H9 (cell line): ENCODE measurements at regions not wholly inside any gene's neighbourhood (a gene's known extent, or its start where the extent isn't known, plus 50 kb on each side); places are given as distances from the start of the nearest gene placed in this dataset.

ENCODE experiments used
- DNase-seq: peaks from one replicate; pipeline ENCODE4 v3.0.0-alpha.2; 2017
- H2AFZ ChIP-seq: one replicate; pipeline ENCODE4 v1.6.1; 2013; ENCODE audit warnings: mild to moderate bottlenecking, low read length, control low read depth, moderate library complexity
- H2AK5ac ChIP-seq: 2 replicates; pipeline ENCODE4 v1.6.1; 2013; ENCODE audit warnings: low read length, control low read depth, mixed read lengths; ENCODE audit not compliant: insufficient read length
- H2BK120ac ChIP-seq: one replicate; pipeline ENCODE4 v1.6.1; 2013; ENCODE audit warnings: low read depth, mild to moderate bottlenecking, low read length, control low read depth, inconsistent platforms; ENCODE audit not compliant: poor library complexity, severe bottlenecking
- H2BK12ac ChIP-seq: 2 replicates; pipeline ENCODE4 v1.6.1; 2013; ENCODE audit warnings: low read length, control low read depth, mixed read lengths, low read depth; ENCODE audit not compliant: insufficient read length
- H2BK15ac ChIP-seq: 2 replicates; pipeline ENCODE4 v1.6.1; 2013; ENCODE audit warnings: low read depth, low read length, control low read depth
- H2BK20ac ChIP-seq: one replicate; pipeline ENCODE4 v1.6.1; 2013; ENCODE audit warnings: low read depth, mild to moderate bottlenecking, low read length, control low read depth, inconsistent platforms; ENCODE audit not compliant: poor library complexity, severe bottlenecking
- H2BK5ac ChIP-seq: 2 replicates; pipeline ENCODE4 v1.6.1; 2013; ENCODE audit warnings: low read length, control low read depth, mixed read lengths; ENCODE audit not compliant: insufficient read length
- H3K14ac ChIP-seq: 2 replicates; pipeline ENCODE4 v1.6.1; 2013; ENCODE audit warnings: low read length, control low read depth; ENCODE audit not compliant: insufficient read depth
- H3K18ac ChIP-seq: 2 replicates; pipeline ENCODE4 v1.6.1; 2013; ENCODE audit warnings: low read depth, mild to moderate bottlenecking, mixed read lengths, low read length, control low read depth; ENCODE audit not compliant: insufficient read length
- H3K23ac ChIP-seq: 2 replicates; pipeline ENCODE4 v1.6.1; 2013; ENCODE audit warnings: low read length, control low read depth, mixed read lengths, low read depth; ENCODE audit not compliant: insufficient read length
- H3K23me2 ChIP-seq: 2 replicates; pipeline ENCODE4 v1.6.1; 2013; ENCODE audit warnings: low read depth, mild to moderate bottlenecking, mixed read lengths, low read length, control low read depth; ENCODE audit not compliant: insufficient read length, poor library complexity, severe bottlenecking
- H3K27ac ChIP-seq: 2 replicates; pipeline ENCODE4 v1.5.1; 2013; ENCODE audit warnings: low read length, control low read depth, mixed read lengths, low read depth; ENCODE audit not compliant: insufficient read length
- H3K27me3 ChIP-seq: 2 replicates; pipeline ENCODE4 v1.6.1; 2013; ENCODE audit warnings: low read length, control low read depth, inconsistent platforms; ENCODE audit not compliant: insufficient read depth
- H3K4ac ChIP-seq: 2 replicates; pipeline ENCODE4 v1.6.1; 2013; ENCODE audit warnings: low read depth, mild to moderate bottlenecking, control low read depth, inconsistent platforms, low read length, moderate library complexity
- H3K4me1 ChIP-seq: 2 replicates; pipeline ENCODE4 v1.6.1; 2013; ENCODE audit warnings: low read length, control low read depth, inconsistent platforms; ENCODE audit not compliant: insufficient read depth
- H3K4me2 ChIP-seq: 2 replicates; pipeline ENCODE4 v1.6.1; 2013; ENCODE audit warnings: low read length, control low read depth, mixed read lengths; ENCODE audit not compliant: insufficient read length, insufficient read depth
- H3K56ac ChIP-seq: 2 replicates; pipeline ENCODE4 v1.6.1; 2013; ENCODE audit warnings: low read depth, mild to moderate bottlenecking, mixed read lengths, low read length, control low read depth; ENCODE audit not compliant: insufficient read length
- H3K79me1 ChIP-seq: 2 replicates; pipeline ENCODE4 v1.6.1; 2013; ENCODE audit warnings: low read depth, mild to moderate bottlenecking, moderate library complexity, low read length, control low read depth, inconsistent platforms; ENCODE audit not compliant: insufficient read depth, poor library complexity, severe bottlenecking
- H3K79me2 ChIP-seq: 2 replicates; pipeline ENCODE4 v1.6.1; 2013; ENCODE audit warnings: low read length, control low read depth, inconsistent platforms; ENCODE audit not compliant: insufficient read depth
- H3K9ac ChIP-seq: 2 replicates; pipeline ENCODE4 v1.6.1; 2013; ENCODE audit warnings: low read length, control low read depth, mixed read lengths; ENCODE audit not compliant: insufficient read length; ENCODE audit errors: extremely low read depth
- H3K9me3 ChIP-seq: one replicate; pipeline ENCODE4 v1.6.1; 2013; ENCODE audit warnings: low read depth, low read length, inconsistent platforms; ENCODE audit not compliant: control insufficient read depth
- H3T11ph ChIP-seq: one replicate; pipeline ENCODE4 v1.6.1; 2013; ENCODE audit warnings: mild to moderate bottlenecking, low read length, control low read depth, inconsistent platforms
- H4K20me1 ChIP-seq: one replicate; pipeline ENCODE4 v1.6.1; 2013; ENCODE audit not compliant: control insufficient read depth, insufficient read length, insufficient read depth
- H4K5ac ChIP-seq: 2 replicates; pipeline ENCODE4 v1.6.1; 2013; ENCODE audit warnings: low read depth, mild to moderate bottlenecking, mixed read lengths, low read length, control low read depth; ENCODE audit not compliant: insufficient read length
- H4K8ac ChIP-seq: replicated peaks from 2 replicates; pipeline ENCODE4 v1.6.1; 2013; ENCODE audit warnings: low read length, control low read depth, mixed read lengths, low read depth; ENCODE audit not compliant: insufficient read length
- H4K91ac ChIP-seq: 2 replicates; pipeline ENCODE4 v1.6.1; 2013; ENCODE audit warnings: low read depth, mild to moderate bottlenecking, moderate library complexity, mixed read lengths, low read length, control low read depth; ENCODE audit not compliant: insufficient read length
- H3K27ac Mint-ChIP-seq, 3 experiments: 2 replicates in 2 of 3; 3 replicates in 1 of 3; pipeline ENCODE4 v1.8.0; 2020 to 2021; ENCODE audit warnings: mixed read lengths in 3 of 3, mild to moderate bottlenecking in 1 of 3, moderate library complexity in 1 of 3
- H3K27me3 Mint-ChIP-seq: 2 replicates; pipeline ENCODE4 v1.8.0; 2021; ENCODE audit warnings: low read depth, mild to moderate bottlenecking, moderate library complexity, mixed read lengths
- H3K36me3 Mint-ChIP-seq, 3 experiments: 2 replicates in 2 of 3; 3 replicates in 1 of 3; pipeline ENCODE4 v1.8.0; 2020 to 2021; ENCODE audit warnings: low read depth in 3 of 3, mixed read lengths in 3 of 3; ENCODE audit not compliant: insufficient read depth in 1 of 3
- H3K4me1 Mint-ChIP-seq, 2 experiments: 2 replicates each; pipeline ENCODE4 v1.8.0; 2020; ENCODE audit warnings: mixed read lengths in 2 of 2
- H3K4me3 Mint-ChIP-seq, 2 experiments: 2 replicates in 1 of 2; 3 replicates in 1 of 2; pipeline ENCODE4 v1.8.0; 2020 to 2021; ENCODE audit warnings: mild to moderate bottlenecking in 2 of 2, mixed read lengths in 2 of 2, moderate library complexity in 1 of 2
- H3K9me3 Mint-ChIP-seq, 2 experiments: 2 replicates in 1 of 2; 3 replicates in 1 of 2; pipeline ENCODE4 v1.8.0; 2020; ENCODE audit warnings: mild to moderate bottlenecking in 2 of 2, mixed read lengths in 2 of 2, moderate library complexity in 1 of 2
- CTCF ChIP-seq: fragments of 200-600 bp; sonication (generic); conservative IDR thresholded peaks from 3 replicates; pipeline ENCODE4 v1.8.0; 2021; ENCODE audit warnings: antibody characterized with exemption, mild to moderate bottlenecking
- WGBS: extraction: QIAGEN DNeasy Blood & Tissue Kit; methylation state at CpG from one replicate; pipeline ENCODE4 v1.1.7; 2013; ENCODE audit warnings: missing lambda C conversion rate, low lambda C conversion rate, mixed read lengths; ENCODE audit not compliant: insufficient read length; ENCODE audit errors: extremely low coverage; 5-methylcytosine and 5-hydroxymethylcytosine counted together

GRCh38 chr11:62054484-62055121 lies 69.2 kb upstream of the INCENP start:
- H3K23me2 ChIP-seq, result no peaks in the 10 kb centered on the region
- no peak overlapping the region for H2BK15ac ChIP-seq
- H4K5ac ChIP-seq, result no peak overlapping the region
- H3K14ac ChIP-seq, result no peak overlapping the region
- no peaks in the 10 kb centered on the region for H3K9me3 ChIP-seq
- no peaks in the 10 kb centered on the region for H3K27me3 ChIP-seq
- no peaks in the 10 kb centered on the region; the same call in 1 of the 2 replicates for H3K27me3 Mint-ChIP-seq
- no peak overlapping the region for H2BK120ac ChIP-seq
- H4K91ac ChIP-seq, result no peak overlapping the region
- H2AK5ac ChIP-seq, result no peak overlapping the region
- no peak overlapping the region for H3K9ac ChIP-seq
- no peak overlapping the region for H2BK5ac ChIP-seq
- no CpG with 5 or more reads among the region's 8 CpGs for WGBS
- H4K20me1 ChIP-seq, result no peaks in the 10 kb centered on the region
- no peak overlapping the region for H3T11ph ChIP-seq
- no peak overlapping the region for H3K27ac Mint-ChIP-seq
- H2BK12ac ChIP-seq, result no peak overlapping the region
- H2BK20ac ChIP-seq, result no peak overlapping the region
- H3K79me2 ChIP-seq, result no peaks in the 10 kb centered on the region
- H3K23ac ChIP-seq, result no peak overlapping the region
- H3K79me1 ChIP-seq, result no peaks in the 10 kb centered on the region
- DNase-seq, result peak; percentile 47
- no peak overlapping the region for H3K18ac ChIP-seq
- H4K8ac ChIP-seq, result no peak overlapping the region
- no peak overlapping the region for H2AFZ ChIP-seq
- peak; percentile 64 for TF ChIP-seq CTCF
- H3K4me1 Mint-ChIP-seq, result peaks cover 10 to 24% of the 10 kb centered on the region in 2 experiments
- H3K36me3 Mint-ChIP-seq, result no peaks in the 10 kb centered on the region; a peak in 1 of 7 replicates
- no peaks in the 10 kb centered on the region for H3K4me1 ChIP-seq
- H3K9me3 Mint-ChIP-seq, result peaks cover 0 to 4% of the 10 kb centered on the region in 2 experiments; a peak in 3 of 5 replicates
- H3K4ac ChIP-seq, result no peak overlapping the region
- H3K4me2 ChIP-seq, result no peak overlapping the region
- H3K27ac ChIP-seq, result no peak overlapping the region
- no peak overlapping the region for H3K56ac ChIP-seq
- H3K4me3 Mint-ChIP-seq, result no peak overlapping the region; a peak in 1 of 5 replicates
